ENCODE measurements at regions not wholly inside any gene's neighbourhood (a gene's known extent, or its start where the extent isn't known, plus 50 kb on each side); places are given as distances from the start of the nearest gene placed in this dataset.

DNA sequence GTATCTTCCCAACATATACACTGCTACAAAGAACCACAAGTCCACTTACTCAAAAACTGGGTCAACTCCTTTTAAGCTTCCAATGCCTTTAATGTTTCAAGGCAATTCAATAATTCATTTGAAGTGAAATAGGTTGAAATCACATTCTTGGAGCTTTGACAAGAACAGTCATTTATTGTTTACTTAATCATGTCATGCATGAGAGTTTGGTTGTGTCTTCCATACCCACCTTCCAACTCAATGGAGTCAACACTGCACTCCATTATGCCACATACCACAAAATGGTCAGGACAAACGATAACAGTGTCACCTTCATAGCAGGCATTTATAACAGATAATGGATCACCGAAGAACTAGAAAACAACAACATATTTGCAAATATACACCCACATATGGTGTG lies 506.3 kb downstream of the UQCRFS1 start:
- Histone ChIP-seq H3K4me3 (ENCODE audit: low read depth, low read length) (no peak overlapping the region), H3K36me3 (ENCODE audit: control insufficient read depth, insufficient read depth, low read length) (no peaks in the 10 kb centered on the region), H3K27me3 (ENCODE audit: control insufficient read depth, insufficient read depth, low read length) (no peaks in the 10 kb centered on the region)
- FAIRE-seq (no peak), DNase-seq (ENCODE audit: low read depth) (peak; percentile 25)
- no peak for TF ChIP-seq CTCF (IDR thresholded peaks at IDR 0.05; ENCODE audit: insufficient read depth, low read length, severe bottlenecking)

DNA sequence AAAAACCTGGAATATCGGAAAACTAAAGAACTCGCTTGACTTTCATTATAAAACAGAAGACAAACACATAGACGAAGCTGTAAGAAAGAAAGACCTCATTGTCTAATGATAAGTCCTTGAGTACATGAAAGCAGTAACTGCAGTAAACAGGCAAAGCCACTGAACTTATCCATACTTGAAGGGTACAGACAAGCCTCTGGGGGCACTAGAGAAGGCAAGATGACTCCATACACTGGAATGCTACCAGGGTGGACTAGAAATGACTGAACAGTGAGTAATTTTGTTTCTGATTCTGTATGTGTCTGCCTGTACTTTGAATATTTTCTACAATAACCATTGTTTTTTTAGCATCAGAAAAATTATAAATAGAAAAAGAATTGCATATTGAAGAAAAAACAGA lies 507.9 kb downstream of the UQCRFS1 start:
- Histone ChIP-seq H3K36me3 (ENCODE audit: control insufficient read depth, insufficient read depth, low read length) (no peaks in the 10 kb centered on the region), H3K27me3 (ENCODE audit: control insufficient read depth, insufficient read depth, low read length) (no peaks in the 10 kb centered on the region), H3K4me3 (ENCODE audit: low read depth, low read length) (no peak overlapping the region)
- peak; percentile 10 for TF ChIP-seq CTCF (IDR thresholded peaks at IDR 0.05; ENCODE audit: insufficient read depth, low read length, severe bottlenecking)
- FAIRE-seq, result no peak
- DNase-seq (ENCODE audit: low read depth), result peak; percentile 63

DNA sequence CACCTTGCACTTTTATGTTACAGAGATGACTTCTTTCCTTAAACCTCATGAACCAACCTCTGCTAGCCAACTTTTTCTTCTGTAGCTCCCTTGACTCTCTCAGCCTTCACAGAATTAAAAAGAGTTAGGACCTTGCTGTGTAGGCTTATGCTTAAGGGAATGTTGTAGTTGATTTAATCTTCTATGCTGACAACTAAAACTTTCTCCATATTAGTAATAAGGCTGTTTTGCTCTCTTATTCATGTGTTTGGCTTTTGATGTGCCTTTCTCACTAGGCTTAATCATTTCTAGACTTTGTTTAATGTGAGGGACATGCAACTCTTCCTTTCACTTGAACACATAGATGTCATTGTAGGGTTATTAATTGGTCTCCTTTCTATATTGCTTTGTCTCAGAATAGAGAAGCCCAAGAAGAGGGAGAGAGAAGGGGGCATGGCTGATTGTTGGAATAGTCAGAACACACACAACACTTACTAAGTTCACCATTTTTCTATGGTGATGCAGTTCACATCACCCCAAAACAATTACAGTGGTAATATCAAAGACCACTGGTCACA lies 509.5 kb downstream of the UQCRFS1 start:
- Histone ChIP-seq H3K27me3 (ENCODE audit: control insufficient read depth, insufficient read depth, low read length) (no peaks in the 10 kb centered on the region), H3K36me3 (ENCODE audit: control insufficient read depth, insufficient read depth, low read length) (no peaks in the 10 kb centered on the region), H3K4me3 (ENCODE audit: low read depth, low read length) (no peak overlapping the region)
- TF ChIP-seq CTCF (IDR thresholded peaks at IDR 0.05; ENCODE audit: insufficient read depth, low read length, severe bottlenecking), result no peak
- FAIRE-seq (no peak), DNase-seq (ENCODE audit: low read depth) (no peak)

DNA sequence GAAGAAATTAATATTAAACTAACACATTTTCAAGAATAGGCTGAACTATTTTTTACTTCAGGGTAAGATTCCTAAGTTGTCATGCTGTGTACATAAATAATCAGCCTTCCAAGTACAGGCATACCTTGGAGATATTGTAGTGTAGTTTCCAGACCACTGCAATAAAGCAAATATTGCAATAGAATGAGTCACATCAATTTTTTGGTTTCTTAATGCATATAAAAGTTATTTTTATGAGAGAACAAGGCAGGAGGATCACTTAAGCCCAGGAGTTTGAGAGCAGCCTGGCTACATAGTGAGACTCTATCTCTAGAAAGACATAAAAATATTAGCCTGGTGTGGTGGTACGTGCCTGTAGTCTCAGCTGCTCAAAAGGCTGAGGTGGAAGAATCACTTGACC lies 511.5 kb downstream of the UQCRFS1 start:
- FAIRE-seq, result no peak
- H3K4me3 ChIP-seq (ENCODE audit: low read depth, low read length), result no peak overlapping the region

DNA sequence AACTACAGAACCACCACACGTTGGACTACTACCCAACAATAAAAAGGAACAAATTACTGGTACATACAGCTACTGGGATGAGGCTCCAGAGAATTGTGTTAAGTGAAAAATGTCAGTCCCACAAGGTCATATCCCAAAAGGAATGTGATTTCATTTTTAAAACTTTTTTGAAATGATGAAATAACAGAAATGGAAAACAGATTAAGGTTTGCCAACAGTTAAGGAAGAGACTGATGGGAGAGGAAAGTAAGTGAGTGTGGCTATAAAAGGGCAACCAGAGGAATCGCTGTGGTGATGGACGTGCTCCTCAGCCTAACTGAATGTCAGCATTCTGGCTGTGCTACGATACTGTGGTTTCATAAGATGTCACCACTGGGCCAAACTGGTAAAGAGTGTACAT lies 512.8 kb downstream of the UQCRFS1 start:
- TF ChIP-seq CTCF (IDR thresholded peaks at IDR 0.05; ENCODE audit: insufficient read depth, low read length, severe bottlenecking), result no peak
- DNase-seq (ENCODE audit: low read depth), result no peak
- Histone ChIP-seq H3K4me3 (ENCODE audit: low read depth, low read length) (no peak overlapping the region), H3K36me3 (ENCODE audit: control insufficient read depth, insufficient read depth, low read length) (no peaks in the 10 kb centered on the region), H3K27me3 (ENCODE audit: control insufficient read depth, insufficient read depth, low read length) (no peaks in the 10 kb centered on the region)
- no peak for FAIRE-seq

More for the DNA sequence above, 511.5 kb downstream of the UQCRFS1 start:
- TF ChIP-seq CTCF (IDR thresholded peaks at IDR 0.05; ENCODE audit: insufficient read depth, low read length, severe bottlenecking), result no peak
- no peaks in the 10 kb centered on the region for H3K36me3 ChIP-seq (ENCODE audit: control insufficient read depth, insufficient read depth, low read length)
- peak; percentile 13 for DNase-seq (ENCODE audit: low read depth)
- no peaks in the 10 kb centered on the region for H3K27me3 ChIP-seq (ENCODE audit: control insufficient read depth, insufficient read depth, low read length)

- TF ChIP-seq CTCF (IDR thresholded peaks at IDR 0.05; ENCODE audit: insufficient read depth, low read length, severe bottlenecking), result no peak
- Histone ChIP-seq H3K4me3 (ENCODE audit: low read depth, low read length) (no peak overlapping the region), H3K27me3 (ENCODE audit: control insufficient read depth, insufficient read depth, low read length) (no peaks in the 10 kb centered on the region), H3K36me3 (ENCODE audit: control insufficient read depth, insufficient read depth, low read length) (no peaks in the 10 kb centered on the region)
- DNase-seq (ENCODE audit: low read depth) (no peak), FAIRE-seq (no peak)
Observed at GRCh38 chr19:28697308-28697707, 515.6 kb downstream of the UQCRFS1 start.

Data from bronchial epithelial cell (primary cell).